AG09309 (cell line): ENCODE measurements at regions not wholly inside any gene's neighbourhood (a gene's known extent, or its start where the extent isn't known, plus 50 kb on each side); places are given as distances from the start of the nearest gene placed in this dataset.

ENCODE experiments used
- DNase-seq: peaks from one replicate; pipeline ENCODE4 v3.0.0-alpha.2; 2010; ENCODE audit warnings: low read depth
- H3K4me3 ChIP-seq: 2 replicates; pipeline ENCODE4 v1.5.1; 2011; ENCODE audit warnings: mild to moderate bottlenecking, low read depth, low read length, moderate library complexity; ENCODE audit not compliant: control insufficient read depth
- CTCF ChIP-seq: IDR thresholded peaks from 2 replicates; pipeline ENCODE4 v1.5.1; 2011; ENCODE audit warnings: mild to moderate bottlenecking, low read depth, low read length, inconsistent platforms; ENCODE audit not compliant: insufficient read depth, control insufficient read depth; ENCODE audit errors: missing control alignments

- H3K4me3 ChIP-seq, result no peak overlapping the region
- DNase-seq, result no peak
- no peak for TF ChIP-seq CTCF
Observed at GRCh38 chr3:152754303-152754702, 80.6 kb upstream of the P2RY1 start.

GRCh38 chr3:152756807-152757206 is 78.1 kb upstream of the P2RY1 start:
- H3K4me3 ChIP-seq, result no peak overlapping the region
- TF ChIP-seq CTCF, result no peak
- DNase-seq, result no peak

GRCh38 chr3:152760024-152760563 is 74.8 kb upstream of the P2RY1 start:
- DNase-seq, result no peak
- no peak for TF ChIP-seq CTCF
- no peak overlapping the region for H3K4me3 ChIP-seq

GRCh38 chr3:152760591-152760990 is 74.3 kb upstream of the P2RY1 start:
- TF ChIP-seq CTCF, result no peak
- no peak overlapping the region for H3K4me3 ChIP-seq
- no peak for DNase-seq

GRCh38 chr3:152768478-152768877 is 66.5 kb upstream of the P2RY1 start:
- no peak for DNase-seq
- TF ChIP-seq CTCF, result no peak
- H3K4me3 ChIP-seq, result no peak overlapping the region

- no peak overlapping the region for H3K4me3 ChIP-seq
- TF ChIP-seq CTCF, result no peak
- no peak for DNase-seq
Observed at GRCh38 chr3:152769523-152769922, 65.4 kb upstream of the P2RY1 start.

GRCh38 chr3:152770296-152770695 is 64.6 kb upstream of the P2RY1 start:
- TF ChIP-seq CTCF, result no peak
- DNase-seq, result no peak
- H3K4me3 ChIP-seq, result no peak overlapping the region
